ENCODE measurements at regions not wholly inside any gene's neighbourhood (a gene's known extent, or its start where the extent isn't known, plus 50 kb on each side); places are given as distances from the start of the nearest gene placed in this dataset.
A peak's percentile ranks its signal among the peaks of the same experiment; 100 is the strongest.

GRCh38 chr11:16613512-16614381 lies 124.7 kb upstream of the C11orf58 start (continued):
- no peak for TF ChIP-seq ZNF451 (CRISPR knock-in tag; IDR thresholded peaks at IDR 0.05)
- no peak for TF ChIP-seq HNF1A (IDR thresholded peaks at IDR 0.05; ENCODE audit: low read depth)
- no peak for TF ChIP-seq HNF1A (CRISPR knock-in tag; IDR thresholded peaks at IDR 0.05; ENCODE audit: borderline replicate concordance)
- no peak for TF ChIP-seq TEAD3 (CRISPR knock-in tag; optimal IDR thresholded peaks at IDR 0.05; ENCODE audit: borderline replicate concordance)
- TF ChIP-seq ZC3H13 (CRISPR knock-in tag; IDR thresholded peaks at IDR 0.05) = no peak
- no peak for TF ChIP-seq NAIF1 (CRISPR knock-in tag; IDR thresholded peaks at IDR 0.05; ENCODE audit: borderline replicate concordance)
- TF ChIP-seq DRAP1 (CRISPR knock-in tag; IDR thresholded peaks at IDR 0.05) = no peak
- TF ChIP-seq DNMT1 (CRISPR knock-in tag; IDR thresholded peaks at IDR 0.05) = no peak
- 0 out of 2 replicates have a peak, but pooled peaks have one; percentile 4 for TF ChIP-seq HIVEP1 (CRISPR knock-in tag; IDR thresholded peaks at IDR 0.05)
- TF ChIP-seq ZNF263 (CRISPR knock-in tag; IDR thresholded peaks at IDR 0.05) = peak; percentile 72
- TF ChIP-seq HNF4A (CRISPR knock-in tag; IDR thresholded peaks at IDR 0.05) = 0 out of 2 replicates have a peak, but pooled peaks have one; percentile 29
- no peak for TF ChIP-seq ZHX1 (CRISPR knock-in tag; IDR thresholded peaks at IDR 0.05; ENCODE audit: low read depth)
- no peak for TF ChIP-seq RFXAP (CRISPR knock-in tag; IDR thresholded peaks at IDR 0.05; ENCODE audit: borderline replicate concordance)
- peak; percentile 61; the same call in 1 of the 2 replicates for TF ChIP-seq KDM3A (CRISPR knock-in tag; IDR thresholded peaks at IDR 0.05; ENCODE audit: low read depth)
- no peak for TF ChIP-seq ZNF446 (CRISPR knock-in tag; IDR thresholded peaks at IDR 0.05)
- TF ChIP-seq DMTF1 (CRISPR knock-in tag; IDR thresholded peaks at IDR 0.05) = no peak
- TF ChIP-seq GATAD1 (CRISPR knock-in tag; IDR thresholded peaks at IDR 0.05) = 0 out of 2 replicates have a peak, but pooled peaks have one; percentile 28
- TF ChIP-seq HES4 (CRISPR knock-in tag; IDR thresholded peaks at IDR 0.05; ENCODE audit: borderline replicate concordance) = no peak
